Stimulated activated CD4-positive, alpha-beta T cell treated with anti-CD3 and anti-CD28 coated beads, Interleukin-1b, Interleukin-23, amount 100 ng/mL, for 24 hours (primary cell): ENCODE measurements at regions not wholly inside any gene's neighbourhood (a gene's known extent, or its start where the extent isn't known, plus 50 kb on each side); places are given as distances from the start of the nearest gene placed in this dataset.
"Not testable (repeated sequence)": the region's sequence is repeated elsewhere in the genome, so short reads cannot be mapped to it uniquely, and the experiment has no call there.

Experiments
- DNase-seq, 4 experiments: peaks; one replicate each; pipeline ENCODE4 v3.0.0-alpha.2; 2020; ENCODE audit warnings: low read depth in 4 of 4, low spot score in 1 of 4

DNA sequence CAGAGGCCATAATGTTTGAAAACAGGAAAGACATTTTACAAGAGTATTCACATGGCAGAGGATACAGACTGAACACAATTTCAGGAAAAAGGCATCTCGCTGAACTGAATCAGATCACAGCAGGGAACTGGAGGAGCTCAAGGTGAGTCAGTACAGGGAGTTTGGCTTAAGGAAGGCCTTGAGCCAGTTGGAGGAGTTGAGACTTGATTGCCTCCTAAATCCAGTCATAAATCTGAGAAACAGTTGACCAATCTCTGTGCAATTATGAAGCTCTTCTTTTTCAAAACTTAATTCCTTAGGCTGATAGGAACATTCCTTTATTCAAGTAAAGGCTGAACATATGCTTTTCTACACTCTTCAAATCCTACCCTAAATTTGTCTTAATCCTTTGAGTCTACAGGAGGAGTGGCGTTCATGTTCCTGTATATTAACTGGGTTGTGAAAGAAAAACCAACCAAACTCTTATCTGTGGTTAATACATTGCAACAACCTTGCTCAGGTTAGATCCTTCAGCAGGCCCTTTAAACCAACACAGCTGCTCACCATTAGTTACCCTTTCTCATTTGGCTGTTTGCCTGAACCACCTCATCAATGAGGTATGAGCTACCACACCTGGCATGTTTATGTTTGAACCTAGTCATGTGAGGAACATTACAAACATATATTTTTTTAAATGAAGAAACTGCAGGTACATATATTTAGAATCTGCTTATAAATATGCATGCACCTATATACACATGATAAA, 404.1 kb upstream of the ATP11B start:
- DNase-seq, result no peak

DNA sequence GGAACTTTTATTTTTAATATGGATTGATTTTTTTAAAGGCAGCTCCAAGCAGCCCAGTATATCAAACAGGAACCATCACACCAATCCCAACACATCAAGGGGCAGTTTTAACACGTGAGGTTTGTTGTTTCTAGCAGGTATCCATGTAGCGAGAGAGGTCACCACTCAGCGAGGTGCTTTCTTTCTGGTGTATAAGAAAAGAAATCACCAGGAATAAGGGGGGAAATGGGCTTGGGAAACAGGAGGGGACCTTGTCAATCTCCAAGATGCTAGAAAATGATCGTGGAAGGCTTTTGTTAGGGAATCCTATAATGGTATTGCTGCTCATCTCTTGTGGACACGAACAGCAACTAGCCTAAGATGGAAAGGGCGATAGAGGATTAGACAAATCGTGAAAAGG, 402.9 kb upstream of the ATP11B start:
- DNase-seq, result no peak

DNA sequence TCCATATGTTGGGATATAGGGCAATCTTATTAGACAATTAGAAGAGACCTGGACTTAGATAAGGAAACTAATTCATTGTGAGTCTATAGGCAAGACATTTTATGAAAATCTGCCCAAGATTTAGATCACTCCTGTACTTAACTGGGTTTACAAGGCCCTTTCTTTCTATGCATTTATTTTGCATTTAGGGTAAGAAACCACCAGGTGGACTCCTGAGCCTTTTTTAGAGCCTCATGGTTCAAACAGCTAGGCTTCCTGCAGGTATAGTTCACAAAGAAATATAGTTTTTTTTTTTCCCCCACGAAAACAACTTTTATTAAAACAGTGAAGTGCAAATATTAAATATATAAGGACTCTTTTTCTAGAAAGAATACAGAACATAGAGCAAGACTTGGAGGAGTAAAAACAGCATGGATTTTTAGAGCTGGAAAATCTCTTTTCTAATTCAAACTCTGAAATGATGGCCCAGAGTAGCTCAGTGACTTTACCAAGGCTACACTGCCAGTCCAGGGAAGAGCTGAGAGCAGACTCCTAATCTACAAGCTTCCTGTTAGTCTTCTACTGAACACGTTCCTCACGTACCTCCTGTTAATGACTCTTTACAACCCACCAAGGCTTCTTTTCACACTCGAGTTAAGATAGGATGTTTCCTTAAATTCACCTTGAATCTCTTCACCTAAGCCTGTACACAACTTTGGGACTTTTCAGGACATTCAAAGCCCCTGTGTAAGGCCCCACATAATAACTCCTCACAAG, 400.9 kb upstream of the ATP11B start:
- DNase-seq, result no peak

DNA sequence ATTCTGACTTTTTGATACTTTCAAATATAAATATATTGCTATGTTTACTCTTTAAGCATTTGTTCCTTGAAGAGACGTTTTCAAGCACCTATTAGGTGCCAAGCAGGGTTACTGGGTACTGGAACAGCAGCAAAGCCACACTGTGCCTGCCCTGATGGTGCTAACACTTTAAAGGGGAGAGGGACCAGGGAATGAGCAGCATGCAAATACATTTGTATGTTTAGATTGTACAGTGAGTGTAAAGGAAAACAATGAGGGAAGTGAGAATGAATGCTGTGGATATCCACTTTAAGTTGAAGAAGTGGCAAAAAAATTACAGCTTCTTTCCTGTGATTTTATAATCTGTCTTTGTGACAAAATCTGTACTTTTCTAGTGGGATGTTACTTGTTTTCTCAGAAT, 400.2 kb upstream of the ATP11B start:
- DNase-seq, result no peak

DNA sequence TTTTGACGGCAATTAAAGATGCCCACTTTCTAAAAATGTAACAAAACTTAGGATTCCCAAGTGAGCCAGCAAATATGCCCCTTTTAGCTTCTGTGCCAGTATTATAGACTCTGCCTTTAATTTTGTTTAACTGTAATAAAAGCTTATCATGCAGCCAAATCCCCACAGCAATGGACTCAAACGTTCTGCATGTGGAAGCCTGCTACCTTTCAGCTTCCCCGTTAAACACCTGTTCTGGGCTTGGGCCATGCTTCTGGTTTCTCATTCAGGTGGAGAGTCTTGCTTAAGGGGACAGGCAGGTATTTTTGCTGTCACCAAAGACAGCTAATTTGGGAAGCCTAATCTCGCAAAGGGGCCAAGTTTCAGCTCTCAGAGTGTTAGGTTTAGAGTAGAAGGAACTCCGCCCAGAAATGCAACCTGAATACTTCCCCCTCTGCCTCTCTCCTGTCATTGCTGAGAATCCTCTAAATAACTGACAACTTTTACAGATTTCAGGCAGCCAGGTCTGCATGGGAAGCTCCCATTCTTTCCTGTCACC, 399.4 kb upstream of the ATP11B start:
- no peak for DNase-seq

DNA sequence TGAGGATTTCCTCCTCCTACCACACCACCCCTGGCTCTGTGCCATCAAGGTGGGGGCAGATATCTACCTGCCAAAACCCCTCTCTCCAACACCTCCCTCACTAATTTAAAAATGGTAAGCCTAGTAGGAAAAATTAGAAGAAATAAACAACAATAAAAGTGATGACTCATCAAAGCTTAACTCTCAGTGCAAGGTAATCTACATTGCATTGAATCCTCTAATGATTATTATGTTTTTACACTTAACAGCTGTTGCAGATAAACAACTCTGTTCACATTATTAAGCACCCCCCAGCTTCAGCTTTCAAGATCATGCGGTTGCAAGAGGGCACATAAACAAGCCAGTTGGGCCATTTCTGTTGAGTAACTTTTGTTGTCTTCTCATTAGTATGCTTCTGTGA, 396.1 kb upstream of the ATP11B start:
- no peak for DNase-seq

DNA sequence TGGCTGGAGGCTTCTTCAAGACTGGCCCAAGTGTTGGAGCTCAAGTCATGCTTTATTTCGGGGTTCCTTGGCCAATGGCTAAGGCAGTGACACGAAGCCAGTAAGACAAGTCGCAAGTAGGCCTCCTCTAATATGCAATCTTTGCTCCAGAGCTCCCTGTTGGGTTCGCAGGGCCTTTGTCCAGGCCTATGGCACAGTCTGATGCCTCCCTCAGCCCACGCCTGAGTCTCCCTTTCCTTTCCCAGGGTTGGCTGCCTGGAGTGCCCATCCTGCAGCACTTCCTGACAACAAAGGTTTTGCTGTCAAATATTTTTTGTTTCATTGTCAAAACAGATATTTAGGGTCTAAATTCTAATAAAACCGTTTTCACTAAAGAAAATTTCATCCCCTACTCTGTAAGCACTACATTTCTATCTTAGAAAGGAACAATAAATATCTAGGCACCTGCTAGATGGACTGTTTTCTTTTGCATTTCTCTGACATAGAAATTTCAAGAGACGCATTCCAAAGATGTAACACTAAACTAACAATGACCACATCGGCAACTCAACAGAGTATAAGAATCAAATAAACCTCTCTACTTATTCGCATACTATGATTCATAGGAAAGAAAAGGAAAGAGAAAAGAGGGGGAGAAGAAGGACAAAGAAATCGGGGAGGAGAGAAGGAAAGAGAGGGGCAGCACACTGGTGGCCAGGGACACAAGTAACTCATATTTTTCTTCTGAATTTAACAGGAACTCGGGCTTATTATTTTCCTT, 393.1 kb upstream of the ATP11B start:
- DNase-seq, result no peak

DNA sequence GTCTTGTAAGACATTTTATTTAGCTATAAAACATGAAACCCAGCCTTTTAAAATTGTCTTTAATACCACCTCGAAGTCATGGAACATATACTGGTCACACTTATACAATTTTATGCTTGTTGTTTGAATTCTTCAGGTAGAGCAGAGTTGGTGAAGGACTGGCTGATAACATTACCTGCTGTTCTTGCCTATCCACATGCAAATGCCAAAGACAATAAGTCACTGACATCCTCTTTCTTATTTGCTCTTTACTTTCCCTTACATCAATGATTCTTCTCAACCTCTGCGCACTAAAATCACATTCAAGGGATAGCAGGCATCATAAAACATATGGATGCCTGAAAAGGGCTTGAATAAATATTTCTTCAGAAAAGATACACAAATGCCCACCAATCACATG, 392.5 kb upstream of the ATP11B start:
- DNase-seq, result no peak

DNA sequence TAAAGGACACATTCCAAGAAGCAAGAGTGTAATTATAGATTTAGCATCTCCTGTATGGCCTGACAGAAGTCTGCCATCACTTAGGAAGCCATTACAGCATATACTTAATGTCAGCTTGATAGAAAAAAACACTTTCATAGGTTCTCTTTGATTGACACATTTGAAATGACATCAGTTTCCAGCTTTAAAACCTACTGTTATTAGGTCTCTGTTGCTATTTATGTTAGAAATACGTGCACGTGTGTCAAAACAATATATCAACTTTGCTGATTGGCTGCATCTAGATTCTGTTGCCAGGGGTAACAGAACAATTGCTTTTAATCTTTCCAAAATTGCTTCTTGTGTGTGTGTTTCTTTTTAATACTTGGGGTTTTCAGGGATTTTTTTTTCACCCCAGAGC, 389.3 kb upstream of the ATP11B start:
- no peak for DNase-seq

DNA sequence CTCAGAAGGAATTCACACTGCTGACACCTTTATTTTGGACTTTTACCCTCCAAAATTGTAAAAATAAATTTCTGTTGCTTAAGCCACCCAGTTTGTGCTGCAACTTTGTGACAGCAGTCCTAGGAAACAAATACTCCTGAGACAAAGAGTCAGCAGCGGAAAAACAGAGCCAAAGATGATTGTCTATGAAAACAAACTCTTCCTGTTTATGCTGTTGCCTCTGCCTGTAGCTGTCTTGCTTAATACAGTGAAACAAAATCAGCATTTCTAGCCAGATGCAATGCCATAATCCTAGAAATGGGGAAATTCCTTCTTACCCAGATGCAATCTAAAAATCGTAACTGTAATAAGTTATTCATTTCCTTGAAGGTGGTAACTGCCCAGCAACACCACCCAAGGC, 387.5 kb upstream of the ATP11B start:
- no peak for DNase-seq

DNA sequence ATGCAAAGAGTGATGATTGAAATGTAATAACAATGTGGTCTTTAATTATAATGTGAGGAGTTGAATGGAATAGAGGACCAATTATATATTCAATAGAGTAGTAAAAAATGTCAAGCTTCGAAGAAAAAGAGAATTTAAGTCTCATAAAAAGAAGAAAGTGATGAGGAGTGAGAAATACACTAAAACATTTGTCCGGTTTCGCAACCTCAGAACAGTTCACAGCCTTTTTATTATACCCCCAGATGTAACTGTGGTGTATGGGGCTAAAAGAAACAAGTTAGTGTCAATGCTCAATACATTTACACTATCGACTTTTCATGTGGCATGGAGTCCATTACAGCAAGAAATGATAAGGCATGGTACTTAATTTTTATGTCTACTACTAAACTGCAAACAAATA, 386.5 kb upstream of the ATP11B start:
- no peak for DNase-seq

DNA sequence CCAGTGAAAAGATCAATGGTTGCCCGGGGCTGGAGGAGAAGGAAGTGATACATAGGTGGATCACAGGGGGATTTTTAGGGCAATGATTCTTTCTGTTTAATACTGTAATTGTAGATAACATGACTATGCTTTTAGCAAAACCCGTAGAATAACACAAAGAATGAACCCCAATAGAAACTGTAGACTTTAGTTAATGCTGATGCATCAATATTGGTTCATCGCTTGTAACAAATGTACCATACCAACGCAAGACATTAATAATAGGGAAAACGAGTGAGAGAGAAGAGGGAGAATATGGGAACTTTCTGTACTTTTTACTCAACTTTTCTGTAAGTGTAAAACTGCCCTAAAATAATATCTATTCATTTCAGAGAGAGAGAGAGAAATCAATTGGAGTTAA, 383.3 kb upstream of the ATP11B start:
- DNase-seq, result no peak

DNA sequence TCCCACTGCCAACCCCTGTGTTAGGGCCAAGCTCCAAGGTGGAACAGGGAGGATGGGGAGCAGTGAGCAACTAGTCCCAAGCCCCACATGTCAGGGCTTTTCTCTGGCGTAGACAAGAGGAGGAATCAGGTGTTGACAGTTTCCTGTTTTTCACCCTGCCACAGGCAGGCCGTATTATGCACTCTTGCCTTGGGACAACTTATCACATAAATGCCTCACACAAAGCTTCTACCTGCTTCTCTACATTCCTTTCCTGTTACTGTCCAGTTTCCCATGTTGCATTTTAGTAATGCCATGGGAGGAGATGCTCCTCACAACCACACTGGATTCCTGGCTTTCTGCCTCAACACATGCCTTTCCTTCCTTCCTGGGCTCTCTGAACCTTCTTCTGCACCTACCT, 381.2 kb upstream of the ATP11B start:
- no peak for DNase-seq

DNA sequence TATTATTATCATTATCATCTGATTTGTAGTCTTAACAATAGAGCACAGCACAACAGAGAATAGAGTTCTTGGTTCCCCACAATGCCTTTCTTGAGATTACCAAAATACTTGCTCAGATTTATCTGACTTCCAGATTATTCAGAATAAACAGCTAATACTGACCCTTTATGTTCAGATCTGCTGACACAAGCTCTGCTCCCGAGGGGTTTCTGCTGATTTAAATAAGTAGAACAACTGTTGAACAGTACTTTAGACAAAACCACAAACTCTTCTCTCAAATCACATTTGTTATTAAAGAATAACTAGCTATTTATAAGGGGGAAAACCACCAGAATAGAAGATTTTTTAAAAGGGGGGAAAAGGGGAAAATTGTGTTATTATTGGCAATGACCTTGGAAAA, 380.2 kb upstream of the ATP11B start:
- DNase-seq, result no peak

DNA sequence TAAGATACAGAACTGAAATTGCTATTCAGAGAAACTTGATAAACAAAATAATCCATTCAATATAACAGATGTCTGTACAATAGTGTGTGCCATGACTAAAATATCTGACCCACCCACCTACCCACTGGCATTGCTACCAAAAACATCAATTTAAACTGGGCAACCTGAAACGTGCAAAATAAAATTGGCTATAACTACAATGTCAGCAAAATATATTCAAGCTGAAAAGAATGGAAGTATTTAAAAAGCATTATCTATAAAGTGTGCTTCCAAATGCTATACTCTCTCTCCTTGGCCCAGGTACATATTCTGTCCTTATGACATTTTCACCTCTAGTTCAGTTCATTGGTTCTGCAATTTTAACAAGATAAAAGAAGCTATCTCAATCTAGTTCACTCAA, 379.6 kb upstream of the ATP11B start:
- DNase-seq, result no peak

DNA sequence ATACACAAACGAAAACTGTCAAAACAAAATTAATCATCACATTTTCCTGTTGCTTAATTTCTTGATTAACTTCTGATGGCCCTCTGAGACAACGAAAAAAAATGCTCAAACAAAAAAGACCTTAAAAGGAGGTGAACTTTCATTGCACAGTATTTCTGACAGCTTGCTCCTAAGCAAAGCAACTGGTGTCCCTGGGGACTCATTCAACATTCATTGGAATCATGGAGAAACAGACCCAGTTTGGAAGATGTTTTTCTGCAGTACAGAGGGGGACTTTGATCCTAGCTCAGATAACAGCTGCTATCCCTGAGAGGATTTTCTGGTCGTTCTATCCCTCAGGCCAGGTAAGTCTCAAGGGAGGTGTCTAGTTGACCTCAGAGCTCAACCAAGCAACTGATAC, 378.7 kb upstream of the ATP11B start:
- no peak for DNase-seq

DNA sequence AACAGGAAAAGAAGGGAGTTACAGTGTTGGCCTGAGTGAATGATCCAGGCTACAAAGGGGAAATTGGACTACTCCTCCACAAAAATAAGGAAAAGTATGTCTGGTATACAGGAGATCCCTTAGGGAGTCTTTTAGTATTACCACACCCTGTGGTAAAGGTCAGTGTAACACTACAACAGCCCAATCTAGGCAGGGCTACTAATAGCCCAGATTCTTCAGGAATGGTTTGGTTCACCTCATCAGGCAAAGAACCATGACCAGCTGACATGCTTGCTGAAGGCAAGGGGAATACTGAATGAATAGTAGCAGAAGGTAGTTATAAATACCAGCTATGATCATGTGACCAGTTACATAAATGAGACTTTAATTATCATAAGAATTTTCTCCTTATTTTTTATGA, 372.6 kb upstream of the ATP11B start:
- no peak for DNase-seq

DNA sequence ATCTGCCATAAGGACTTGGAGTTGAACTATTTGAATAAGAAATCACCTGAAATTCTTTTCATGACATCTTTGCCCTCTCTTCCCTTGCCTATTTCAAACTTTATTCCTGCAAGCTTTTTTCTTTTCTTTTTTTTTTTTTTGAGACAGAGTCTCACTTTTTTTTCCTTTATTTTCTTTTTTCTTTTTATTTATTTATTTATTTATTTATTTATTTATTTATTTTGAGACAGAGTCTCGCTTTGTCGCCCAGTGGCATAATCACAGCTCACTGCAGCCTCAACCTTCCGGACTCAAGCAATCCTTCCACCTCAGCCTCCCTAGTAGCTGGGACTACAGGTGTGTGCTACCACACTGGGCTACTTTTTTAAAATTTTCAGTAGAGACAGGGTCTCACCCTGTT, 369.3 kb upstream of the ATP11B start:
- no peak for DNase-seq

DNA sequence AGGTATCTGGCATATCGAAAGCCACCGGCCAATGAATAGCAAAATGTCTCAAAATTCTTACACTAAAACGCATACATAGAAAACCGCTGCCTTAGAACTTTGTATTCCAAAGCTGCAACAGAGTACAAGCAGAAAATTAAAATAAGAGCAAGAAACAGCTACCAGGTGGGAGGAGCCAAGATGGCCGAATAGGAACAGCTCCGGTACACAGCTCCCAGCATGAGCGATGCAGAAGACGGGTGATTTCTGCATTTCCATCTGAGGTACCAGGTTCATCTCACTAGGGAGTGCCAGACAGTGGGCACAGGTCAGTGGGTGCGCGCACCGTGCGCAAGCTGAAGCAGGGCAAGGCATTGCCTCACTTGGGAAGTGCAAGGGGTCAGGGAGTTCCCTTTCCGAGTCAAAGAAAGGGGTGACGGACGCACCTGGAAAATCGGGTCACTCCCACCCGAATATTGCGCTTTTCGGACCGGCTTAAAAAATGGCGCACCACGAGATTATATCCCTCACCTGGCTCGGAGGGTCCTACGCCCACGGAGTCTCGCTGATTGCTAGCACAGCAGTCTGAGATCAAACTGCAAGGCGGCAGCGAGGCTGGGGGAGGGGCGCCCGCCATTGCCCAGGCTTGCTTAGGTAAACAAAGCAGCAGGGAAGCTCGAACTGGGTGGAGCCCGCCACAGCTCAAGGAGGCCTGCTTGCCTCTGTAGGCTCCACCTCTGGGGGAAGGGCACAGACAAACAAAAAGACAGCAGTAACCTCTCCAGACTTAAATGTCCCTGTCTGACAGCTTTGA, 367.2 kb upstream of the ATP11B start:
- not testable (repeated sequence) for DNase-seq

DNA sequence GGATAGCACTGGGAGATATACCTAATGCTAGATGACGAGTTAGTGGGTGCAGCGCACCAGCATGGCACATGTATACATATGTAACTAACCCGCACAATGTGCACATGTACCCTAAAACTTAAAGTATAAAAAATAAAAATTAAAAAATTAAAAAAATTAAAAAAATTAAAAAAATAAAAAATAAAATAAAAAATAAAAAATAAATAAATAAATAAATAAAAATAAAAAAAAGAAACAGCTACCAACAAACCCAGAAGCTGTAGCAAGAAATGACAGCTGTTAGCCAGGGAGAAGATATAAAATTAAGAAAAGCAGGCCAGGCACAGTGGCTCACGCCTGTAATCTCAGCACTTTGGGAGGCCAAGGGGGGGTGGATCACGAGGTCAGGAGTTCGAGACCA, 361.3 kb upstream of the ATP11B start:
- DNase-seq, result not testable (repeated sequence)

DNA sequence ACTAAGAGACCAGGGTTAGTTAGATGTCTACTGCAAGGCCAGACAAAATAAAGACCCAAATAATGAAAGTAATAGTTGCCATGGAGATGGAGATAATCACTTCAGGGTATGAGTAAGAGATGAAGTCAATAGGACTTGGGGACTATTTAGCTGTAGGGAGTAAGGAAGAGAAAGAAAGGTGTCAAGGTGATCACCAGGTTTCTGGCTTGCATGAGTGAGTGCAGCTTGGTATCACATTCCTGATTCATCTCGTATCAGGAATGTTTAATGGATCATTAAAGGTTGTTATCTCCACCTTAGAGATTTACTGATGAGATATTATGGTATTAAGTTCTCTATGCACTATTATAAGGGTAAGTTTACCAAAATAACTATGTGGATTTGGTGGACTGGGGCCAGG, 357.4 kb upstream of the ATP11B start:
- DNase-seq, result no peak
